GM19452 (cell line): ENCODE measurements at regions not wholly inside any gene's neighbourhood (a gene's known extent, or its start where the extent isn't known, plus 50 kb on each side); places are given as distances from the start of the nearest gene placed in this dataset.

Experiments
- ATAC-seq: cut with Tn5 transposase; IDR thresholded peaks from one replicate; pipeline ENCODE4 v1.9.1; 2021; ENCODE audit not compliant: unreplicated experiment

DNA sequence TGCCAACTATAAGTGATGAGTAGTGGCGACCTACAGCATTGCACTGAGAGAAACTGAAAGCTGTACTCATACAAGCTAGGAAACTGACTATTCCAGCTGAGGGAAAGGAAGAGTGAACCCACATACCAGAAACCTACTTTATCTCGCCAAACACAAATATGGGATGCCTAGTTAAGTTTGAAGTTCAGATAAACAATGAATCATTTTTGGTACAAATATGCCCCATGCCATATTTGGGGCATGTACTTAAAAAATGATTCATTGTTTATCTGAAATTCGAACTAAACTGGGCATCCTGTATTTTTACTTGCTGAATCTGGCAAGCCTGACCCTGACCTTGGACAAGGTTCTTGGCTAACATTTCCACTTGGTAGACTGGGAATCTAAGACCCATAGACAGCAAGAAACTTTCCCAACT lies 527.8 kb upstream of the PSMD7 start:
- no peak for ATAC-seq

- no peak for ATAC-seq
Measured at GRCh38 chr16:73764321-73764720, 532.3 kb upstream of the PSMD7 start.

DNA sequence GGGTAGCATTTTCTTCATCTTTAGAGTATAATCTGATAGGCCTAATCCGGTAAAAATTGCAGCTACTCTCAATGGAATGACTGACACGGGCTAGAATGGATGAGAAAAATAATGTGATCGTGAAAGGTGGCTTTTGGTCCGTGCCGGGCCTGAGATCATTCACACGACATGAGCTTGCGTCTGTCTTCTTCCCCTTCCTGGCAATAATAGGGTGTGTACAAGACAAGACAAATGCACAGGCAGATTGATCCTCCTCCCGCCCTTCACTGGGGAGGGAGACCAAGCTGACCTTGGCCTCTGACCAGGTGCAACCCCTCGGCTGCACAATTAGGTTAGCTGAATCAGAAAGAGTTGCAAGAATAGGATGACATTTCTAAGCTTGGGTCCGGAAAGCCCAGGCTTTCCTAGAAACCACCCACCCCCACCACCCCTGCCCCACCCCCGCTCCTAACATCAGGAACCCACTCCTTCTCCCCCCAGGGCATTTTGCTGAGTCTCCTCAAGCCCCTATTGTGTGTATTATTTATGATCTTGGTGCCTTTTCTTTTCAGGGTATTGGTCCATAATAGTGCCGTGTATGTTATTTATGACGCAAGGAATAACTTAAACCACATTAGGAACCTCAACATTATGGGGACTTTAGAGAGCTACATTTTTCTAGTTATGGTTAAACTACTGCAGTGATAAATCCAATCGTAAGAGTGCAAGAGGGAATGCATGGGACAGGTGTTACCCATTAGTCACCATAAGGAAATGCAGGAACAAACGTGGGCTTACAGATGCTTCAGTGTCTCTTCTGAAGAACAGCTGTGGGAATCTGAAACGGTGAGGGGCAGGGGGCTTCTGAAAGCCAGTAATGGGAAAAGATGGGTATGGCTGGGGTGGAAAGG lies 540.1 kb upstream of the PSMD7 start:
- ATAC-seq, result no peak

- no peak for ATAC-seq
Measured at GRCh38 chr16:73753931-73754330, 542.7 kb upstream of the PSMD7 start.

- ATAC-seq, result no peak
Measured at GRCh38 chr16:73750639-73751038, 546.0 kb upstream of the PSMD7 start.

GRCh38 chr16:73747328-73747727 lies 549.3 kb upstream of the PSMD7 start:
- ATAC-seq, result no peak

GRCh38 chr16:73746554-73746953 lies 550.1 kb upstream of the PSMD7 start:
- ATAC-seq, result no peak

DNA sequence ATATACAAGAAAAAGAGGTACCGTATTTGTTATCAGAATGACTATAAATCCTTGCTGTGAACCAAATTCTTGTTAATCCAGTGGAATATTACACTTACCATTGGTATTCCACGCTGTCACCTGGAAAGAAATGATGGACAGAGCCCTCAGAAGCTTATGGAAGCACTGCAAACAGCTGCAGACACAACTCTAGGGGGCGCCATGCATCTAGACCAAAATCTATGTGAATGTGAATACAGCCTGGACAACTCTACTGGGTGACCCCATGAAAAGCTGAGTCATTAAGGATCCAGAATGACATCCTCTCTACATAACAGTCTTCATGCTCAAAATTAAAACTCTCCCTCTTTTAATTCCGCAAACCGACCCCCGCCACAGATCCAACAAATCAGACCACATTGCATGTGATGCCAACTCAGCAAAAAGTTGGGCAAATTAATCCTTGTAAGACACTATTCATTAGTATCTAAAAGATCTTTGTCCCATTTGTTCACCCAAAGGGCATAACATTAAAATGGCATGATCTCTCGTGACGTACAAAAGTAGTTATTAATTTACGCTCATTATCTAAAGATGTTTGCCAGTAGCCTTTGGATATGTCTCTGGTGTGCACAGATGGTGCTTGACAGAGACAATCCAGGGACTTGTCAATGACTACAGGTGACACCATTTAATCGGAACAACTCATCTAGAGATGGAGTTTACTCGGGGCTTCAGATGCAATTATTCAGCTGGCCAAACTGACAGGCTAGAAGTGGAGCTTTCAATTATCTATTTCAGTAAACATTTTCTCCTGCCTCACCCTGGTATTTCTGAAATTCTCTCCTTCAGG lies 552.7 kb upstream of the PSMD7 start:
- ATAC-seq, result no peak

- no peak for ATAC-seq
Measured at GRCh38 chr16:73739049-73739769, 557.4 kb upstream of the PSMD7 start.

- ATAC-seq, result no peak
Measured at GRCh38 chr16:73738266-73738665, 558.3 kb upstream of the PSMD7 start.

GRCh38 chr16:73737637-73738036 lies 559.0 kb upstream of the PSMD7 start:
- ATAC-seq, result no peak

DNA sequence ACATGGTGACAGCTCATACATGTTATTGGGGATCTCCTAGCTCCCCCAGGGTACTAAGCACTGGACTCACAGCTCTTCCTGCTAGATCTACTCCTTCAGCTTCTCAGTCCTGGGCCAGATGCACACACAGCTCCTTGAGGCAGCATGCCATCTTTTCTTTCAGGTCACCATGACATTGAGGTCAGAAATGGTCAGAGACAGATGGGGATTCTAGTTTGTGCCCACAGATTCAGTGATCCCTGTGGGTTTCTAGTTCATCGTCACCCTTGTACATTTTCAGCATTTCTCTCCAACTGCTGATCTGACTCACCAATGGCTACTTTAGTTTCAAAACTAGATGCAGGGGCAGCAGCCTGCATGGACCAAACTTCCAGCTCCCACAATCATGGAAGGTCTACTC lies 560.7 kb upstream of the PSMD7 start:
- ATAC-seq, result no peak

- no peak for ATAC-seq
Measured at GRCh38 chr16:73735018-73735417, 561.6 kb upstream of the PSMD7 start.

- no peak for ATAC-seq
Measured at GRCh38 chr16:73732681-73733080, 563.9 kb upstream of the PSMD7 start.

GRCh38 chr16:73732143-73732542 lies 564.5 kb upstream of the PSMD7 start:
- no peak for ATAC-seq

DNA sequence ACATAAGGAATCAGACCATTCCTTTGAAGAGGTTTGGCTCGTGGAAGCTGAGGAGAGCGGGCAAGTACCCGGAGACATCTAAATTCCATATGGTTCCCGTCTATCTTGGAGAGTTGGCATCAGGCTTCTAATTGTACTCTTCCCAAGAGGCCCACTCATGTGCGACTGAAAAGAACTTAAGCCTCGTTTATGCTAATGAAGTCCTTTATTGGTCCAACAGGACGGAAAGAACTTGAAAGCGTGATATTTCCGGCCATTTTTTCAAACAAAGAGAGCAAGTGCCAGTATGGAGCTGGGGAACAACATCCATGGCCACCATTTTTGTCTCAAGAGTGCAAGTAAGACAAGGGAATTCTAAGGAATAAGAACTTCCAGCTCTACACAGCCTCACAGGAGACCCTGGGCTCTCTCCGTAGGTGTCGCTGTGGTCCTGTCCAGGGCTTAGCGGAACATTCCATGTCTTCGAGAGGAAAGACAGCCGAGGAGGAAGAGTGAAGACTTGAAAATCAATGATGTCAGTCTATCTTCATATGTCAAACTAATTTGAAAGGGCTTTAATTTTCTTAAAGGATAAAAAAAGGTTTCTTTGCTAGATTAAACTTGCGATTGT lies 566.0 kb upstream of the PSMD7 start:
- ATAC-seq, result no peak

GRCh38 chr16:73725156-73725555 lies 571.5 kb upstream of the PSMD7 start:
- no peak for ATAC-seq

DNA sequence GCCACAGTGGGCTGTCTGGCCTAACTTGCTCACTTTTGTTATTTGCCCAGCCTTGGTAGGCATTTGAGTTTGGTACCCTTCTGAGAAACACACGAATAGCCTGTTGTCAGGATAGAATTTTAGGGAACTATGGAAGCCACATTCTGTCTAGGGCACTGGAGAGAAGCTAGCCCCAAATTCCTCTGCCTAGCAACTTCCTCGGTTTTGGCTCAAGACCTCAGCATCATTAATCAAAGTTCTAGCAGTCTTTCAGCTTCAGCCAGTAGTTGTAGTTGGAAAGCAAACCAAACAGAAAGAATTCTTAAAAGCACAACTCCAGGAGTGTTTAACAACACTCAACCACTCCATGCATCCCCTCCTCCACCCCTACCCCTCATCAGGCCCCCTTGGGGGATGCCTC lies 572.1 kb upstream of the PSMD7 start:
- no peak for ATAC-seq

GRCh38 chr16:73717266-73717974 lies 579.2 kb upstream of the PSMD7 start:
- no peak for ATAC-seq

GRCh38 chr16:73714976-73715375 lies 581.6 kb upstream of the PSMD7 start:
- no peak for ATAC-seq
